GM19452 (cell line): ENCODE measurements at regions not wholly inside any gene's neighbourhood (a gene's known extent, or its start where the extent isn't known, plus 50 kb on each side); places are given as distances from the start of the nearest gene placed in this dataset.

Experiments
- ATAC-seq: cut with Tn5 transposase; IDR thresholded peaks from one replicate; pipeline ENCODE4 v1.9.1; 2021; ENCODE audit not compliant: unreplicated experiment

DNA sequence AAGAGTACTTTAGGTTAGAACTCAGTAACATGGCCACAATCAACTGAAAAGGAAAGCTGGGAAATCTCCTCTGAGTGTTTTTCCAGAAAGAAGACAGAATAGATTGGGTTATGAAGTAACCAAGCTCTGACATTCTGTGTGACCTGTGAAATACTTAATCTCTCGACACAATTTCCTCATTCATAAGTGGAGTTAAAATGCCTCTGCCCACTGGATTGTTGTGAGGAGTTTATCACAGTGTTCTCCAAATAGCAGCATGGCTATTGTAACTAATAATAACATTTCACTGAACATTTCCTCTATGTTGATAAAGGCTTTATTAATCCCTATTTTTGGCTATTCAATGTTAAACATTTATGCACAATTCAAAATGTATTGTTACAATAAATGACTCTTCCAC is 311.0 kb downstream of the GABRB2 start:
- ATAC-seq = no peak

- no peak for ATAC-seq
These were observed 313.0 kb downstream of the GABRB2 start for GRCh38 chr5:161233553-161233952.

GRCh38 chr5:161230221-161230620 is 316.3 kb downstream of the GABRB2 start:
- ATAC-seq = no peak

DNA sequence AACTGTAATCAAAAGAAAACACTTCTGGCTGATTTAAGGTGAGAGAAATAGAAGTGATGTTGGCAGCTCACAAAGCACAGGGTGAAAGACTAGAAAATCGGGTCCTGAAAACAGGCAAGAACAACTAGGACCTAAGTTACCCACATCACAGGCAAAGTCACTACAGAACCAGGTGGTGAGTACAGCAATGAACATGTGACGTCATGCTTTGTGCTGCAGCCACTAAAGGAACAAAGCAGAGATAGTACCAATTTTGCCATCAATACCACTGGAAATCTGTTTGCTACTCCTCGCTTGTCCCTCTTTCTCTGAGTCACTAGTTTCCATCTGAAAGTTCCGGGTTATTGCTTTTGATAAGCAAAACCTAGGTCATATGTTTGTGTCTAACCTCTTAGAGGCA is 326.7 kb downstream of the GABRB2 start:
- ATAC-seq = no peak

- no peak for ATAC-seq
These were observed 329.6 kb downstream of the GABRB2 start for GRCh38 chr5:161216877-161217276.

GRCh38 chr5:161212123-161212712 is 334.3 kb downstream of the GABRB2 start:
- ATAC-seq = no peak

GRCh38 chr5:161201558-161201957 is 345.0 kb downstream of the GABRB2 start:
- ATAC-seq = no peak

GRCh38 chr5:161190778-161191177 is 338.8 kb upstream of the ATP10B start:
- ATAC-seq = no peak

GRCh38 chr5:161190086-161190485 is 338.1 kb upstream of the ATP10B start:
- no peak for ATAC-seq

GRCh38 chr5:161189452-161189851 is 337.4 kb upstream of the ATP10B start:
- ATAC-seq = no peak

DNA sequence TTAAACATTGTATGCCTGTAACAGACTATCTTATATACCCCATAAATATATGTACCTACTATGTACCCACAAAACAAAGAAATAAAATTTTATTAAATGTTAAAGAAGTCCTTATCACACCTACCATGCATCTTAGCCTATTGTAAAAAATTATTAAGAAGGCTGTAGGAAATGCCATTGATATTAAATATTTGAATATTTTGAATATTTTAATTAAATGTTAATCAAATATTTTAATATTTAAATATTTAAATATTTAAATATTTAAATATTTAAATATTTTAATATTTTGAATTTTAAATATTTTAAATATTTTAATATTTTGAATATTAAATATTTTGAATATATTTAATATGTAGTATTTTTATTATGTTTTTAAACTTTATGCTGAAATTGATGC is 331.5 kb upstream of the ATP10B start:
- no peak for ATAC-seq

- ATAC-seq = no peak
These were observed 324.2 kb upstream of the ATP10B start for GRCh38 chr5:161176221-161176620.

GRCh38 chr5:161169776-161170175 is 317.8 kb upstream of the ATP10B start:
- no peak for ATAC-seq

- no peak for ATAC-seq
These were observed 315.2 kb upstream of the ATP10B start for GRCh38 chr5:161167016-161167767.

GRCh38 chr5:161165998-161166660 is 314.1 kb upstream of the ATP10B start:
- ATAC-seq = no peak

- no peak for ATAC-seq
These were observed 305.9 kb upstream of the ATP10B start for GRCh38 chr5:161157925-161158324.

- ATAC-seq = no peak
These were observed 303.4 kb upstream of the ATP10B start for GRCh38 chr5:161155451-161155850.

DNA sequence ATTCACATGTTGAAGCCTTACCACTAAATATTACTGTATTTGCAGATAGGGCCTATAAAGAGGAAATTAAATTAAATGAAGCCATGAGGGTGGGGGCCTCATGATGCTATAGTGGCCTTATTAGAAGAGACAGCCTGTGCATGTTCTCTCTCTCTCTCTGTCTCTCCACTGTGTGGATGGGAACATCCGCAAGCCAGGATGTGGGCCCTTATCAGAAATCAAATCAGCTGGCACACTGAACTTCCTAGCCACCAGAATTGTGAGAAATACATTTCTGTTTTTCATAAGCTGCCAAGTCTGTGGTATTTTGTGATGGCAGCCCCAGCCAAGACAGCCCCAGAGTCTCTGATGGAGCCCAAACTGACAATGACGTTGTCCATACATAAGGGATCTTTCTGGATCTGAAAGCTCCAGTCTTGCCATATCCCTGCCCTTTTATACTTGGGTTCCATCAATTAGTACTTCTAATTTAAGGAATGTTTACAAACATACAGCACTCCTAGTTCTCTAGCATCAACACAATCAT is 300.5 kb upstream of the ATP10B start:
- no peak for ATAC-seq

DNA sequence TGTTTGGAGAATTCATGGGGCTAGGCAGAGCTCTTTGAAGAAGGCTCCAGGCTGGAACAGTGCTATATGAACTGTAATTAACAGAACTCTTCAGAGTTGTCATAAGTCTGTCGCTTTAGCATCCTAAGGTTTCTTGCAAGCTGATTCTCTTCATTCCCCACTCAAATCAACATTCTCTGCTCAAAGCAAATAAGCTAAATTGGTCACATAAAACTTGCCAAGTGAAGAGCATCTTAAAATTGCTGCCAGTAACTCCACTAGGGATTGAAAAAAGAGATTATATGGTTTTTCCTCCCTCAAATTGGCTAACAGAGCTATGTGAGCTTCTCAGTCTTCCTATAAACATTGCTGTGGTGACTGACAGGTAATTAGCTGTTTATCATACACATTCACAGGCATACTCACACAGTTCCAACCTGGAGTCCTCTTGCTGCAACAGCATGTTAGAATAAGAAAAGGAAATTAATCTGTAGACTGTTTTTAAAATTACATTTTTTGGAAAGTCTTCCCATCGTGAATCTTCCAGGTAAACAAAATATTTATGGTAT is 298.5 kb upstream of the ATP10B start:
- no peak for ATAC-seq

- ATAC-seq = no peak
These were observed 297.1 kb upstream of the ATP10B start for GRCh38 chr5:161149078-161149477.

DNA sequence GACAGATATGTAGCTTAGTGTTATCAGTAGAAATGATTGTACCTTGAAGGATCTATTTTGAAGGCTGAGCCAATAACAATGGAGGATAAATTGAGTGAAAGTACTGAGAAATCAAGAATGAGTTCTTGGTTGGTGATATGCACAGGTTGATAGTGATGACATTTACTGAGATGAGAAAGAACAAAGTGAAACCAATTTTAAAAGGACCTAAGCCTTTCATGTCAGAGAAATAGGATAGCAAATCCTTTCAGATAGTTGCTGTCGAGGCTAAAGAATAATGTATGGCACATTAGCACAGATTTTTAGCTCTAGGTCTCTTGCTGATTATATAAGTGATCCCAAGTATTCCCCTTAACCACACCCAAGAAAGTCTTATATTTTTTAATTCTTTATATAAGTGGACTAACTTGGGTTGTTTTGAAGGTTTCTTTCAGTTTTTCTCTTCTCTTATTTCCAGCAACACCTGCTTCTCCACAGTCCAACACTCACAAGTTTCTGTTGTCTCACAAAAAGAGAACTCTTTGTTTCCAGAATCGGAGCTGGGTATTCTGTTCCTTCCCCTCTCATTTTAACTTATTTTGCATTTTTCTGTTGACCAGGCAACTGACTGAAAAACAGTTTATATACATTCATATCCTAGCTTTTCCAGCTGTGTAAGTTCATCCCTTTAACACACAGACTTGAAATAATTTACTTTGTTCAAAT is 286.9 kb upstream of the ATP10B start:
- ATAC-seq = no peak
